GM12878 (cell line): ENCODE measurements at regions not wholly inside any gene's neighbourhood (a gene's known extent, or its start where the extent isn't known, plus 50 kb on each side); places are given as distances from the start of the nearest gene placed in this dataset.

ENCODE experiments used
- ATAC-seq: fragments of 200-7000 bp; cut with Tn5 transposase; 3 replicates; pipeline ENCODE4 v1.9.1; 2020; ENCODE audit warnings: mild to moderate bottlenecking, moderate library complexity
- BruUV-seq: library from RNA; stranded (reverse); fragments of 400-500 nt; replicated peaks from 2 replicates; lab custom pipeline; 2021; lab: Mats Ljungman, UMichigan
- CTCF ChIA-PET: fragments of 300-600 bp; sonication (Branson Sonifier 250); formaldehyde crosslinking; extraction: SDS; loops from one replicate; lab custom pipeline; 2021; ENCODE audit warnings: inconsistent platforms; lab: Yijun Ruan, JAX
- POLR2A ChIA-PET: fragments of 350-600 bp; formaldehyde crosslinking; extraction: SDS; loops from one replicate; lab custom pipeline; 2021; ENCODE audit warnings: inconsistent platforms; lab: Charles Lee
- RAD21 ChIA-PET: fragments of 300-600 bp; sonication (Branson Sonifier 250); formaldehyde crosslinking; loops from one replicate; lab custom pipeline; 2023; ENCODE audit warnings: antibody characterized with exemption; ENCODE audit not compliant: unreplicated experiment; lab: Charles Lee
- SMC1A ChIA-PET: fragments of 300-600 bp; sonication (Branson Sonifier 250); formaldehyde crosslinking; loops from one replicate; lab custom pipeline; 2023; ENCODE audit not compliant: unreplicated experiment, uncharacterized antibody; lab: Charles Lee
- DNase-seq: peaks from one replicate; pipeline ENCODE4 v3.0.0-alpha.2; 2011; ENCODE audit warnings: low read depth, low spot score
- FAIRE-seq: peaks from 3 replicates; lab custom pipeline; 2011; peaks lifted over from hg19 to GRCh38; lab: Jason Lieb, UNC
- H2AFZ ChIP-seq: 2 replicates; pipeline ENCODE4 v1.6.0; 2011; ENCODE audit warnings: low read depth, low read length, control low read depth; ENCODE audit not compliant: control insufficient read depth
- H3K27ac ChIP-seq: 2 replicates; pipeline ENCODE4 v1.5.1; 2011; ENCODE audit warnings: control low read depth; ENCODE audit not compliant: control insufficient read depth, insufficient read depth
- H3K27me3 ChIP-seq, 2 experiments: replicated peaks in 1 of 2; 2 replicates each; pipeline versions ENCODE4 v1.6.0 to v1.6.1; 2011; ENCODE audit warnings: low read length in 1 of 2; ENCODE audit not compliant: control insufficient read depth in 2 of 2, insufficient read depth in 2 of 2
- H3K36me3 ChIP-seq, 2 experiments: 2 replicates each; pipeline ENCODE4 v1.5.1; 2011; ENCODE audit warnings: low read length in 1 of 2; ENCODE audit not compliant: control insufficient read depth in 2 of 2, insufficient read depth in 2 of 2
- H3K4me1 ChIP-seq: 2 replicates; pipeline ENCODE4 v1.6.1; 2011; ENCODE audit warnings: mild to moderate bottlenecking, low read length, moderate library complexity, mixed read lengths; ENCODE audit not compliant: control insufficient read depth, insufficient read depth
- H3K4me2 ChIP-seq: 2 replicates; pipeline ENCODE4 v1.6.0; 2011; ENCODE audit warnings: control low read depth; ENCODE audit not compliant: control insufficient read depth, insufficient read depth
- H3K4me3 ChIP-seq: fragments of 200-600 bp; sonication (generic); 2 replicates; pipeline ENCODE4 v1.5.1; 2016
- H3K79me2 ChIP-seq: 2 replicates; pipeline ENCODE4 v1.6.0; 2011; ENCODE audit warnings: low read length; ENCODE audit not compliant: control insufficient read depth, insufficient read depth
- H3K9ac ChIP-seq: 2 replicates; pipeline ENCODE4 v1.8.0; 2011; ENCODE audit warnings: low read length, control low read depth, mixed read lengths; ENCODE audit not compliant: control insufficient read depth, insufficient read depth
- H3K9me3 ChIP-seq: replicated peaks from 3 replicates; pipeline ENCODE4 v1.5.1; 2011; ENCODE audit warnings: mild to moderate bottlenecking, low read length; ENCODE audit not compliant: control insufficient read depth, insufficient read depth
- H4K20me1 ChIP-seq: 2 replicates; pipeline ENCODE4 v1.6.0; 2011; ENCODE audit not compliant: control insufficient read depth, insufficient read depth
- ATF2 ChIP-seq: IDR thresholded peaks from 2 replicates; pipeline ENCODE4 v1.6.1; 2012; ENCODE audit warnings: low read length, inconsistent platforms
- BACH1 ChIP-seq: fragments of 450-650 bp; IDR thresholded peaks from 2 replicates; pipeline ENCODE4 v1.6.1; 2017; ENCODE audit warnings: mild to moderate bottlenecking, borderline replicate concordance
- CEBPZ ChIP-seq: fragments of 150-350 bp; IDR thresholded peaks from 2 replicates; pipeline ENCODE4 v1.6.1; 2016; ENCODE audit warnings: low read depth, low read length
- HDAC6 ChIP-seq: fragments of 200-600 bp; sonication (generic); IDR thresholded peaks from one replicate; pipeline ENCODE4 v1.8.0; 2017; ENCODE audit warnings: antibody characterized with exemption; ENCODE audit not compliant: unreplicated experiment
- KAT2A ChIP-seq: conservative IDR thresholded peaks from 2 replicates; pipeline ENCODE4 v1.6.1; 2011; ENCODE audit warnings: low read depth, low read length; ENCODE audit not compliant: control insufficient read depth
- KLF5 ChIP-seq: fragments of 450-650 bp; IDR thresholded peaks from 2 replicates; pipeline ENCODE4 v1.6.1; 2014; ENCODE audit warnings: mild to moderate bottlenecking; ENCODE audit not compliant: partially characterized antibody
- MAX ChIP-seq: IDR thresholded peaks from 2 replicates; pipeline ENCODE4 v1.6.1; 2012; ENCODE audit warnings: low read depth, low read length, improper control_type of control experiment
- MYC ChIP-seq: IDR thresholded peaks from 2 replicates; pipeline ENCODE4 v1.6.1; 2011; ENCODE audit warnings: mild to moderate bottlenecking, low read length, moderate library complexity, inconsistent platforms; ENCODE audit not compliant: insufficient read depth, insufficient replicate concordance, insufficient read length, severe bottlenecking
- RELA ChIP-seq: fragments of 450-650 bp; IDR thresholded peaks from 2 replicates; pipeline ENCODE4 v1.8.0; 2014; ENCODE audit warnings: borderline replicate concordance; ENCODE audit not compliant: partially characterized antibody
- SMAD5 ChIP-seq: IDR thresholded peaks from 2 replicates; pipeline ENCODE4 v1.6.1; 2016; ENCODE audit warnings: antibody characterized with exemption, low read depth
- TCF12 ChIP-seq: IDR thresholded peaks from 2 replicates; pipeline ENCODE4 v1.6.1; 2011; ENCODE audit warnings: low read depth, mild to moderate bottlenecking, low read length
- TCF3 ChIP-seq: IDR thresholded peaks from 2 replicates; pipeline ENCODE4 v1.6.1; 2012; ENCODE audit warnings: low read depth, mild to moderate bottlenecking, low read length, borderline replicate concordance; ENCODE audit not compliant: insufficient read depth
- USF2 ChIP-seq: IDR thresholded peaks from 2 replicates; pipeline ENCODE4 v1.6.1; 2011; ENCODE audit warnings: low read depth, low read length, improper control_type of control experiment, borderline replicate concordance
- WGBS: methylation state at CpG from one replicate; pipeline ENCODE4 v1.1.6; 2016; ENCODE audit warnings: low lambda C conversion rate; ENCODE audit not compliant: insufficient replicate concordance, insufficient coverage; ENCODE audit errors: missing lambda C conversion rate; 5-methylcytosine and 5-hydroxymethylcytosine counted together
- in situ Hi-C: fragments of 300-500 bp; cut with MboI; formaldehyde crosslinking; loops from 9 replicates; pipeline ENCODE4 v1.14.3; 2018; ENCODE audit warnings: mixed read lengths
- intact Hi-C: fragments of 100-400 bp; cut with micrococcal nuclease; formaldehyde crosslinking; loops from one replicate; pipeline ENCODE4 v1.14.2; 2022; ENCODE audit not compliant: unreplicated experiment

- TF ChIP-seq BACH1 (no peak), SMAD5 (no peak), HDAC6 (no peak)
Observed at GRCh38 chr1:222974496-222974895, 159.7 kb downstream of the DISP1 start (continued).

- DNase-seq (no peak), ATAC-seq (no peak), FAIRE-seq (no peak)
- 56% methylated on average over 6 of the region's 6 CpGs for WGBS
- Histone ChIP-seq H3K27me3 (no peaks in the 10 kb centered on the region), H3K4me1 (no peaks in the 10 kb centered on the region), H3K9me3 (no peaks in the 10 kb centered on the region), H3K36me3 (no peaks in the 10 kb centered on the region), H4K20me1 (no peaks in the 10 kb centered on the region), H3K9ac (no peak overlapping the region), H2AFZ (no peak overlapping the region), H3K4me3 (no peak overlapping the region), H3K79me2 (no peaks in the 10 kb centered on the region), H3K27ac (no peak overlapping the region), H3K4me2 (no peak overlapping the region)
- RAD21 ChIA-PET, result no interaction called here
- BruUV-seq, result no TSS peak
- intact Hi-C loops, result no loop called here
- SMC1A ChIA-PET, result no interaction called here
- TF ChIP-seq MAX, result no peak
- no peak for TF ChIP-seq RELA
- no peak for TF ChIP-seq CEBPZ
- TF ChIP-seq KLF5, result no peak
- TF ChIP-seq USF2, result no peak
- TF ChIP-seq MYC, result no peak
- no peak for TF ChIP-seq KAT2A
- TF ChIP-seq TCF3, result no peak
- no peak for TF ChIP-seq TCF12
- TF ChIP-seq ATF2, result no peak
- in situ Hi-C loops, result no loop called here
- CTCF ChIA-PET, result no interaction called here
- POLR2A ChIA-PET, result no interaction called here
Observed at GRCh38 chr1:222975472-222976122, 160.8 kb downstream of the DISP1 start.
